Endothelial cell of umbilical vein (primary cell): ENCODE measurements at regions not wholly inside any gene's neighbourhood (a gene's known extent, or its start where the extent isn't known, plus 50 kb on each side); places are given as distances from the start of the nearest gene placed in this dataset.

Source experiments
- BruUV-seq: library from RNA; stranded (reverse); fragments of 400-500 nt; replicated peaks from 2 replicates; lab custom pipeline; 2021; lab: Mats Ljungman, UMichigan
- CTCF ChIA-PET: fragments of 300-600, 350-600 bp; sonication (Branson Sonifier 250); formaldehyde crosslinking; loops from one replicate; lab custom pipeline; 2021; ENCODE audit warnings: antibody characterized with exemption, inconsistent platforms; lab: Charles Lee
- POLR2A ChIA-PET: fragments of 300-600, 350-600 bp; sonication (Branson Sonifier 250); formaldehyde crosslinking; loops from one replicate; lab custom pipeline; 2021; ENCODE audit warnings: antibody characterized with exemption, inconsistent platforms; lab: Charles Lee
- DNase-seq: peaks from one replicate; pipeline ENCODE4 v3.0.0-alpha.2; 2011; ENCODE audit warnings: low read depth, low spot score
- FAIRE-seq: peaks from 2 replicates; lab custom pipeline; 2011; peaks lifted over from hg19 to GRCh38; lab: Jason Lieb, UNC
- H2AFZ ChIP-seq: 2 replicates; pipeline ENCODE4 v1.6.0; 2012; ENCODE audit warnings: low read depth, low read length, control low read depth, inconsistent platforms
- H3K27ac ChIP-seq: 2 replicates; pipeline ENCODE4 v1.5.1; 2011; ENCODE audit warnings: low read depth, mild to moderate bottlenecking, control low read depth, low read length, moderate library complexity; ENCODE audit not compliant: insufficient read depth
- H3K27me3 ChIP-seq, 2 experiments: 2 replicates each; pipeline versions ENCODE4 v1.6.0 to v1.6.1; 2011; ENCODE audit warnings: low read length in 2 of 2, mixed read lengths in 1 of 2; ENCODE audit not compliant: control insufficient read depth in 2 of 2, insufficient read depth in 2 of 2
- H3K36me3 ChIP-seq, 2 experiments: 2 replicates in 1 of 2; 3 replicates in 1 of 2; pipeline ENCODE4 v1.5.1; 2011; ENCODE audit warnings: low read length in 2 of 2, mild to moderate bottlenecking in 1 of 2, moderate library complexity in 1 of 2; ENCODE audit not compliant: control insufficient read depth in 2 of 2, insufficient read depth in 2 of 2; ENCODE audit errors: extremely low read depth in 1 of 2
- H3K4me1 ChIP-seq: 3 replicates; pipeline ENCODE4 v1.5.1; 2011; ENCODE audit warnings: mild to moderate bottlenecking, low read length; ENCODE audit not compliant: control insufficient read depth, insufficient read depth; ENCODE audit errors: extremely low read depth
- H3K4me2 ChIP-seq: 2 replicates; pipeline ENCODE4 v1.6.1; 2011; ENCODE audit warnings: low read length, control low read depth, mixed read lengths; ENCODE audit not compliant: insufficient read depth
- H3K4me3 ChIP-seq, 3 experiments: fragments of 200-600 bp in 1 of 3; sonication (generic), shearing (Covaris generic) in 1 of 3; replicated peaks in 1 of 3; 2 replicates each; pipeline ENCODE4 v1.5.1; 2011 to 2016; ENCODE audit warnings: control low read depth in 3 of 3, low read length in 3 of 3, mild to moderate bottlenecking in 2 of 3, inconsistent platforms in 1 of 3, low read depth in 1 of 3, moderate library complexity in 1 of 3; ENCODE audit not compliant: insufficient read depth in 1 of 3
- H3K79me2 ChIP-seq: 2 replicates; pipeline ENCODE4 v1.6.0; 2012; ENCODE audit warnings: low read length, inconsistent platforms; ENCODE audit not compliant: control insufficient read depth, insufficient read depth
- H3K9ac ChIP-seq: replicated peaks from 2 replicates; pipeline ENCODE3; 2011; ENCODE audit warnings: low read length, control low read depth; ENCODE audit not compliant: insufficient read depth; ENCODE audit errors: extremely low read depth
- H3K9me1 ChIP-seq: replicated peaks from 3 replicates; pipeline ENCODE4 v1.6.0; 2011; ENCODE audit warnings: mild to moderate bottlenecking, low read length; ENCODE audit not compliant: control insufficient read depth, insufficient read depth; ENCODE audit errors: extremely low read depth
- H3K9me3 ChIP-seq: replicated peaks from 2 replicates; pipeline ENCODE4 v1.5.1; 2012; ENCODE audit warnings: low read length, inconsistent platforms; ENCODE audit not compliant: control insufficient read depth, insufficient read depth
- H4K20me1 ChIP-seq: replicated peaks from 2 replicates; pipeline ENCODE3; 2011; ENCODE audit warnings: mild to moderate bottlenecking, low read length; ENCODE audit not compliant: control insufficient read depth, insufficient read depth; ENCODE audit errors: extremely low read depth
- CTCF ChIP-seq, 2 donors: IDR thresholded peaks; 1 replicate in 1 of 2; 2 replicates in 1 of 2; pipeline ENCODE4 v1.5.1; 2011; ENCODE audit warnings: low read length in 2 of 2, mild to moderate bottlenecking in 2 of 2, moderate library complexity in 2 of 2, control low read depth in 1 of 2, inconsistent platforms in 1 of 2, low read depth in 1 of 2; ENCODE audit not compliant: insufficient read depth in 1 of 2; ENCODE audit errors: extremely low read depth in 1 of 2
- EZH2 ChIP-seq: IDR thresholded peaks from 2 replicates; pipeline ENCODE4 v1.6.1; 2012; ENCODE audit warnings: borderline replicate concordance, low read depth, mild to moderate bottlenecking, moderate library complexity, low read length, inconsistent platforms; ENCODE audit not compliant: severe bottlenecking
- FOS ChIP-seq: IDR thresholded peaks from 2 replicates; pipeline ENCODE4 v1.6.1; 2011; ENCODE audit warnings: mild to moderate bottlenecking, low read length, moderate library complexity, borderline replicate concordance; ENCODE audit not compliant: insufficient read depth
- GATA2 ChIP-seq: IDR thresholded peaks from 2 replicates; pipeline ENCODE4 v1.7.0; 2011; ENCODE audit warnings: low read depth, mild to moderate bottlenecking, moderate library complexity, mixed read lengths, low read length; ENCODE audit not compliant: insufficient read length, insufficient read depth
- JUN ChIP-seq: IDR thresholded peaks from 2 replicates; pipeline ENCODE4 v1.6.1; 2011; ENCODE audit warnings: borderline replicate concordance, low read depth; ENCODE audit not compliant: insufficient read length, insufficient read depth
- MAX ChIP-seq: IDR thresholded peaks from 2 replicates; pipeline ENCODE4 v1.6.1; 2011; ENCODE audit not compliant: insufficient read depth, insufficient read length
- MYC ChIP-seq: IDR thresholded peaks from one replicate; pipeline ENCODE4 v1.6.1; 2011; ENCODE audit warnings: mild to moderate bottlenecking, low read depth, low read length
- POLR2A ChIP-seq: IDR thresholded peaks from 2 replicates; pipeline ENCODE4 v1.6.1; 2012; ENCODE audit warnings: low read depth, mild to moderate bottlenecking, control low read depth, low read length
- POLR2AphosphoS5 ChIP-seq: IDR thresholded peaks from 2 replicates; pipeline ENCODE4 v1.6.1; 2012; ENCODE audit warnings: low read depth, mild to moderate bottlenecking, control low read depth, low read length, moderate library complexity; ENCODE audit not compliant: insufficient read depth
- dilution Hi-C: fragments of 300-500 bp; cut with MboI; formaldehyde crosslinking; loops from one replicate; pipeline ENCODE4 v1.15.0; 2019; ENCODE audit warnings: low sequenced_read_pairs; ENCODE audit not compliant: extremely low pct_ligation_motif_present
- intact Hi-C: fragments of 100-400 bp; cut with micrococcal nuclease; formaldehyde crosslinking; loops from one replicate; pipeline ENCODE4 v1.10.0; 2022

- TF ChIP-seq JUN (no peak), POLR2A (no peak), GATA2 (no peak), EZH2 (no peak), MAX (no peak), MYC (no peak)
- no peaks in the 10 kb centered on the region for H3K79me2 ChIP-seq
- CTCF ChIA-PET, result no interaction called here
- POLR2A ChIA-PET, result no interaction called here
- FAIRE-seq (no peak), DNase-seq (no peak)
- H3K9me3 ChIP-seq, result no peaks in the 10 kb centered on the region
- intact Hi-C loops (no loop called here), dilution Hi-C loops (no loop called here)
- BruUV-seq, result no TSS peak
- H3K9ac ChIP-seq, result no peak overlapping the region
- H3K4me1 ChIP-seq, result no peaks in the 10 kb centered on the region
- no peak overlapping the region for H2AFZ ChIP-seq
- H4K20me1 ChIP-seq, result no peaks in the 10 kb centered on the region
- no peak overlapping the region for H3K27ac ChIP-seq
- H3K36me3 ChIP-seq, result no peaks in the 10 kb centered on the region
- no peak overlapping the region for H3K4me3 ChIP-seq
- H3K27me3 ChIP-seq, result peaks cover 0 to 1% of the 10 kb centered on the region in 2 experiments
- H3K4me2 ChIP-seq, result no peak overlapping the region
- H3K9me1 ChIP-seq, result no peaks in the 10 kb centered on the region
Measured at GRCh38 chr7:37535841-37536240, 87.2 kb upstream of the ELMO1 start.

GRCh38 chr7:37536706-37537105, 88.0 kb upstream of the ELMO1 start:
- ChIA-PET POLR2A (no interaction called here), CTCF (no interaction called here)
- DNase-seq (peak; percentile 46), FAIRE-seq (no peak)
- H3K4me3 ChIP-seq, result no peak overlapping the region
- no peaks in the 10 kb centered on the region for H3K9me1 ChIP-seq
- no peaks in the 10 kb centered on the region for H3K79me2 ChIP-seq
- no peak overlapping the region for H3K27ac ChIP-seq
- H3K27me3 ChIP-seq, result peaks cover 0 to 1% of the 10 kb centered on the region in 2 experiments
- dilution Hi-C loops, result no loop called here
- intact Hi-C loops, result no loop called here
- H3K9me3 ChIP-seq, result no peaks in the 10 kb centered on the region
- TF ChIP-seq POLR2AphosphoS5, result no peak
- no peak for TF ChIP-seq MYC
- TF ChIP-seq FOS, result no peak
- TF ChIP-seq POLR2A, result no peak
- TF ChIP-seq JUN, result no peak
- TF ChIP-seq CTCF (IDR thresholded peaks at IDR 0.05; ENCODE audit: extremely low read depth in 1 of 2, insufficient read depth in 1 of 2, low read depth in 1 of 2, low read length in 2 of 2), result no peak
- no peak for TF ChIP-seq GATA2
- TF ChIP-seq EZH2, result no peak
- no peak for TF ChIP-seq MAX
- H2AFZ ChIP-seq, result no peak overlapping the region
- no peaks in the 10 kb centered on the region for H4K20me1 ChIP-seq
- no peak overlapping the region for H3K4me2 ChIP-seq
- H3K36me3 ChIP-seq, result no peaks in the 10 kb centered on the region
- no peak overlapping the region for H3K9ac ChIP-seq
- BruUV-seq, result no TSS peak
- H3K4me1 ChIP-seq, result no peaks in the 10 kb centered on the region
